ENCODE measurements at regions not wholly inside any gene's neighbourhood (a gene's known extent, or its start where the extent isn't known, plus 50 kb on each side); places are given as distances from the start of the nearest gene placed in this dataset.

DNA sequence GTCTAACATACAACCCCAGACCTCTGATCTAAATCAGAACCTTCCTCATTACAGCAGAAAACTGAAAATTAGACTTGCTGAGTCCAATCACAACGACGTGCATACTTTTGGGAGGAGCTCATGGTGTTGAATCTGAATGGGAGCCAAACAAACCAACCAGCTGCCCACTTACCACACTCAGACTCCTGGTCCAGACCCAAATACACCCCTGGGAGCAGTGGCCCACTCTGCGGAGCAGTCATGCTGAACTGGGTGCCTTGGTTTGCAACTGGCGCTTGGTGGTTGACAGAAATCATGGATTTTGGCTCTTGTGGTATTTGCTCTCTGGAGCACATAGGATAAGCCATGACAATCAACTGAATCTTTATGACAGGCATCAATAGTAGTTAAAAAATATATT is 253.6 kb upstream of the TNP1 start:
- DNase-seq (ENCODE audit: low spot score), result no peak

- DNase-seq (ENCODE audit: low spot score), result no peak
Observed at GRCh38 chr2:217110550-217110949, 250.7 kb upstream of the TNP1 start.

GRCh38 chr2:217108575-217109027 is 248.7 kb upstream of the TNP1 start:
- peak; percentile 42 for DNase-seq (ENCODE audit: low spot score)

- no peak for DNase-seq (ENCODE audit: low spot score)
Observed at GRCh38 chr2:217108086-217108485, 248.2 kb upstream of the TNP1 start.

DNA sequence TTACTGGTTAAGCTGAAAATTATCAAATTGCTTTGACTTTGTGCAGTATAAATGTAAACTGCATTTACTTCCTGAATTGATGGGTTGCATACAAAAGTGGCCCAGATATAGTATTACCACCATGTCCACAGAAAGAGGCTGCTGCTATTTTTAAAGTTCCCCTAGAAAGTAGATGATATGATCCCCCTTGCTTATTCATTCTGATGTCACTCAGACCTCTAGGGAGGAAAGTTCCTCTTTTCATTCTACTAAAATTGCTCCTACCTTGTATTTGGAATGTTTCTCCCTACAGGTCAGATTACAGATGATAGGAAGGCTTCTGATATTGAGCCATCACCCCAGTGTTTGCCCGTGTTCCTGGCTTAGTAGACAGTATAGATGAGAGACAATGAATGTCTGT is 247.6 kb upstream of the TNP1 start:
- DNase-seq (ENCODE audit: low spot score), result no peak

GRCh38 chr2:217106650-217107014 is 246.8 kb upstream of the TNP1 start:
- DNase-seq (ENCODE audit: low spot score), result no peak

GRCh38 chr2:217105733-217106649 is 246.1 kb upstream of the TNP1 start:
- DNase-seq (ENCODE audit: low spot score), result peak; percentile 19

- DNase-seq (ENCODE audit: low spot score), result no peak
Observed at GRCh38 chr2:217103752-217104545, 244.1 kb upstream of the TNP1 start.

DNA sequence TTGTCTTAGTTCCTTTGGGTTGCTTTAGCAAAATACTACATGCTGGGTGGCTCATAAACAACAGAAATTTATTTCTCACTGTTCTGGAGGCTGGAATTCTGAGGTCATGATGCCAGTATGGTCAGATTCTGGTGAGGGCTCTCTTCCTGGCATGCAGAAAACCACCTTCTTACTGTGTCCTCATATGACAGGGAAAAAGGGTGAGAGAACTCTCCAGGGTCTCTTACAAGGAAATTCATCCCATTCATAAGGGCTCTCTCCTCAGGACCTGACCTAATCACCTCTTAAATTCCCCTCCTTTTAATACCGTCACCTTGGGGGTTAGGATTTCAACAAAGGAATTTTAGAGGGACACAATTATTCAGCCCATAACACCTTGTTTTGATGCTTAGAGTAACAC is 243.1 kb upstream of the TNP1 start:
- DNase-seq (ENCODE audit: low spot score), result no peak

DNA sequence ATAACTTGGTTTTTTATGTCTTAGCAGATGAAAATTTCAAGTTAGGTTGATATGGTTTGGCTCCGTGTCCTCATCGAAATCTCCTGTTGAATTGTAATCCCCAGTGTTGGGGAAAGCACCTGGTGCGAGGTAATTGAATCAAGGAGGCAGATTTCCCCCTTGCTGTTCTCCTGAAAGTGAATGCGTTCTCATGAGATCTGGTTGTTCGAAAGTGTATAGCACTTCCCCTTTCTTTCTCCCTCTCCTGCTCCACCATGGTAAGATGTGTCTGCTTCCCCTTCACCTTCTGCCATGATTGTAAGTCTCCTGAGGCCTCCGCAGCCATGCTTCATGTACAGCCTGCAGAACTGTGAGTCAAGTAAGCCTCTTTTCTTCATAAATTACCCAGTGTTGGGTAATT is 242.1 kb upstream of the TNP1 start:
- no peak for DNase-seq (ENCODE audit: low spot score)

DNA sequence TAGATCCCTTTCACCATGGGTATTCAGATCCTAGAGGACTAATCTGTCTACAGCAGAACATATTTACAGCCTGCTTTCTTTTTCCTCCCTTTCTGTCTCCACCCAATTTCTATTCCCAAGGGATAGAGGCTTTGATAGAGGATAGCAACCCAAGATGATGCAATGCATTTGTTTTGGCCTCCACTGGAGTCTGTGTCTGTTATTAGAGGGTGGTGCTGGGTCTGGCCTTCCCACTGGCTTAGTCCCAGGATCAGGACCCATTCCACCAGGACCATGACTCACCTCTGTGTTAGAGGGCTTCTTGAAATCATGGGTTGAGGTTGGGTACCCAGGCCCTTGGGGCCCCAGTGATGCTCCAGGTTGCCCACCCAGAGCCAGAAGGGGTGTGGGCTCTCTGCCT is 239.7 kb upstream of the TNP1 start:
- DNase-seq (ENCODE audit: low spot score), result no peak

DNA sequence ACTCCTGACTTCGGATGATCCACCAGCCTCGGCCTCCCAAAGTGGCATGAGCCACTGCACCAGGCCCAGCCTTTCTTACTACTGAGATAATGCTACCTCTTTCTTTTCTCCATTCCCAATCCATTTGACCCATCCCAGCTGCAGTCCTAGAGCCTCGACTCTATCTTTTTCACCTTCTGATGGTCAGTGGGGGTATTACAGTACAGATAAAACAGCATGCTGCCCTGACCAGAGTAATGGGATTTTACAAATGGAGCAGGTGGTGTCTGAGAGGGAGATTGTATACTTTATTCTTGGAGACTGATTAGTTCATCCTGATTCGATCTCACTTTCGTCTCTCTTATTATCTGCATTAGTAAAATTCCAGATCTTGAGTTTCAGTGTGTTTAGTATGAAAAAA is 238.6 kb upstream of the TNP1 start:
- DNase-seq (ENCODE audit: low spot score), result no peak

GRCh38 chr2:217097346-217097745 is 237.5 kb upstream of the TNP1 start:
- no peak for DNase-seq (ENCODE audit: low spot score)

DNA sequence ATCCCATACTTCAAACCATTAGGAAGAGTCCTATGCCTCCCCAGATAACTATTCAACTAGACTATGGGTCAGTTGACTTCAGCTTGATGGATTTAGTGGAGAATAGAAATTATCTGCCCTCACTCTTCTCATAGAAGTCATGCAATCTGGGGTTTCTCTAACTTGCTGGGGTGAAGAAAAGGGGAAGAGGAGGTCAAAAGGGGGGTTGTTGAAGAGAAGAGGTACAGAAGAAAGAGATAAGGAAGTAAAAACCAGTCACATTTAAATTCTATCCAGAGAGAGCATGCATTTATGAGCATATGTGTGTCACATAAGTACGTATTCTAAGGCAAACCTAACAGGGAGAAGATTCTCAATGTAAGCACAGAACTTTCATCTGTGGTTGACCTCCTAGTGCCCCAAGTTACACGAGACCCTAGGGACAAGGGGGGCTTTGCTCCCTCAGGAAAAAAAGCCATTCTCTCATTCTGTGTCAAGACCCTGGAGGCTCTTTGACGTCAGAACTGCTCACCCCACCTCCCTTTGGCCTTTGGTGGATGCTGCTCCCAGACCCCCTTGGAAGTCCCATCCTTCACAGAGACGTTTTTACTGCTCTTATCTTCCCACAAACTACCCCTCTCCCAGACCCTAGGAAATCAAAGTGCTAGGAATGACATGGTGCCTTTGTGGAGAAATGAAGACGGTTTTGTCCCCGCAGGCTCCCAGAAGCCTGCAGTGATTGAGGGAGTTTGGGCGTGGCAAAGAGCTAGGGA is 236.8 kb upstream of the TNP1 start:
- no peak for DNase-seq (ENCODE audit: low spot score)

GRCh38 chr2:217095511-217096205 is 235.8 kb upstream of the TNP1 start:
- no peak for DNase-seq (ENCODE audit: low spot score)

- peak; percentile 63 for DNase-seq (ENCODE audit: low spot score)
Observed at GRCh38 chr2:217092710-217093379, 233.0 kb upstream of the TNP1 start.

DNA sequence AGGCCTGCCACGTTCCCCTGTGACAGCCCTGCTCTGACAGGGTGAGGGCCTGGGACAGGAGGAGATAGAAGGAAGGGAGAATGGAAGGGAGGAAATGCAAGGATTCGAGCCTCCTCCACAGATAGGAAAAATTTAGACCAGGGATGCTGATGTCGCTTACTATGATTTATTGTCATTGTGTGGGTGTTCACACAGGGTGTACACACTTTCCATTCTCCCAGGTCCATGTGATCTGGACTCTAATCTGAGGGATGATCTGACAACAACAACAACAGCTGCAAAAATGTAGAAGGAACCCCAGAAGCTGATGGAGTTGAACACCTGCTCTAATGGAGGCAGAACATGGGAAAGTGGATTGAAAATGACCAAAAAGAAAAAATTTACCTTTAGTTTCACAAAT is 231.7 kb upstream of the TNP1 start:
- no peak for DNase-seq (ENCODE audit: low spot score)

DNA sequence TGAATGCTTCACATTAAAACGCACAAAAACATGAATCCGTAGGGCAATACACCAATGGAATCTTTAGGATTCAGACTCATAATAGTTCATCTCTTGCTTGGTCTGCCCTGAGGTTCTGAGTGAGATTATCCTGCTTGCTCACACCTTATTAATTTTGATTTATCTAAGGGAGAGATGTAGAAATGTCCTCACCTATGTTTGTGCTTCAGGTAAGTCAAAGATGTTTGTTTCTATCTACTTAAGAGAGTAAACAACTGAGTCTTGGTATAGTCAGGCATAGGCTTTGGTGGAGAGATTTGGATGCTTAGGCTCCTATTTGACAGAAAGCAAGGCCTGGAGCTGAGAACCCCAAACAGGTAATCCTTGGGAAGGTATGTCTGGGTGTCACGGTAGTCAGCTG is 231.0 kb upstream of the TNP1 start:
- DNase-seq (ENCODE audit: low spot score), result no peak

DNA sequence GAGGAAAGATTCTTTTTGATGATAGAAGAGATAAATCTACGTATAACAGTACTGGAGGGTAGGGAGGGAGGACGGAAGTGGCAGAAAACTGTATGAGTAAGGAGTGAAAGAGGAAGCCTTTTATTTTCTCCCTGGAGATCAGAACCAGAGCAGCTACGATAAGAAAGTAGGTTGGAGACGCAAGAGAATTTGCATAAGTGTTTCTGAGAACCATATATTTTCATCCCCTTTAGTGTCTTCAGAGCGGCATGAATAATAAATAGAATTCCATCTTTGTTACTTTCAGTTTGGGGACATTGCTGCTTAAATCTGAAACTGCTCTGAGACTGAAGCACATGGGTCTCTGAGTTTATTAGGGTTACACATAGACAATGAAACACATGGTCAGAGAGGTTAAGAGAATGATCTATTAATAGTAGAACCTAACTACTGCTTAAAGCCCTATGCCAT is 230.2 kb upstream of the TNP1 start:
- peak; percentile 20 for DNase-seq (ENCODE audit: low spot score)

DNA sequence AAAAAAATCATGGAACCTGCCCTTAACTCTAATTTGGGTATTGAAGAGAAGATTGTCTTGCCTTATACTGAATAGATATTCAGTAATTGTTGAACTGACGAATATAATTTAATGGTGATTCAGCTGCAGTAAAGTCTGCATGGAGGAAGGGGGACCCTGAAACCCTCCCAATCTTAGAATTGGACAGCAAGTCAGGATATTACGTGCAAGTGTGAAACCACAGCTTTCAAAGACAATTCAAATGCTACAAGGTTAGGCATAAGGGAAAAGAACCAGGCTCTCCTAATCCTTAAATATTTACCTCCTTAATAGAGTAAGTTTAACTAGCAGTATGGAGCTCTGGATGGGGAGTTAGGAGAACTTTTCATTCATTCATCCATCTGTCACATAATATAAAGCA is 226.9 kb upstream of the TNP1 start:
- no peak for DNase-seq (ENCODE audit: low spot score)

DNA sequence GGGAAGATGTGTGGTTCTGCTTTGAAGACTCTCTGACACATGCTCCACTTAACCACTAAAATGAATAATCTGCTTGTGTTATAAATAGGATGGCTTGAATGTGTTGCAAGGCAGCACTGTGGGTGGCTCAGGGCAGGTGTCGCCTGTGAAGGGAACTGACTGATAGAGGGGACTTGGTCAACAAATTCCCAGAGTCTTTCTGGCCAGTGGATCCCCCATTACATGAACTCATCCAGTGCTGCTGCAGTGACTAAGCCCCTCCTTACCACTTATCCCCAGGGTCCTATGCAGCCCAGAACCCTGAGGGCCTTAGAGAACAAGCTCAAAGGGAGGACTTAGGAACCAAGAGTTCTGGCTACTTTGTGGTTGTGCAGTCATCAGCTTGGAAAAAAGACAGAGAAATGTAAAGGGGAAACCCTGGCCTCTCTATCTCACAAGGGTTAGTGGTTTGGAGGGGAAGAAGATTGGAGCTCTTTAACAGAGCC is 226.2 kb upstream of the TNP1 start:
- DNase-seq (ENCODE audit: low spot score), result no peak

All from hematopoietic multipotent progenitor cell treated with erythropoietin and hydrocortisone succinate and interleukin-3 and kit ligand, for 17 days (in vitro differentiated cells).